NCI-H2196 (cell line): ENCODE measurements at regions not wholly inside any gene's neighbourhood (a gene's known extent, or its start where the extent isn't known, plus 50 kb on each side); places are given as distances from the start of the nearest gene placed in this dataset.
"Not testable (repeated sequence)": the region's sequence is repeated elsewhere in the genome, so short reads cannot be mapped to it uniquely, and the experiment has no call there.

Experiments used
- DNase-seq: peaks from one replicate; lab custom pipeline; 2025; ENCODE audit not compliant: unreplicated experiment; lab: John Stamatoyannopoulos, UW

GRCh38 chr1:166384948-166385347, 218.1 kb upstream of the FAM78B start:
- no peak for DNase-seq

GRCh38 chr1:166390366-166391033, 223.7 kb upstream of the FAM78B start:
- no peak for DNase-seq

- no peak for DNase-seq
These were observed 224.7 kb upstream of the FAM78B start for GRCh38 chr1:166391279-166392066.

- no peak for DNase-seq
These were observed 228.9 kb upstream of the FAM78B start for GRCh38 chr1:166395729-166396128.

- not testable (repeated sequence) for DNase-seq
These were observed 242.7 kb upstream of the FAM78B start for GRCh38 chr1:166409253-166410082.

- DNase-seq = no peak
These were observed 243.2 kb upstream of the FAM78B start for GRCh38 chr1:166410083-166410385.

GRCh38 chr1:166416831-166417230, 250.0 kb upstream of the FAM78B start:
- DNase-seq = not testable (repeated sequence)

GRCh38 chr1:166418344-166418933, 251.6 kb upstream of the FAM78B start:
- no peak for DNase-seq

- DNase-seq = not testable (repeated sequence)
These were observed 255.8 kb upstream of the FAM78B start for GRCh38 chr1:166422586-166422985.

GRCh38 chr1:166432655-166433054, 265.9 kb upstream of the FAM78B start:
- DNase-seq = no peak

- not testable (repeated sequence) for DNase-seq
These were observed 266.9 kb upstream of the FAM78B start for GRCh38 chr1:166433404-166434304.

- DNase-seq = no peak
These were observed 290.9 kb upstream of the FAM78B start for GRCh38 chr1:166457700-166458099.

- no peak for DNase-seq
These were observed 297.5 kb upstream of the FAM78B start for GRCh38 chr1:166464333-166464732.

- DNase-seq = no peak
These were observed 303.2 kb upstream of the FAM78B start for GRCh38 chr1:166470014-166470413.

- DNase-seq = no peak
These were observed 303.6 kb upstream of the FAM78B start for GRCh38 chr1:166470441-166470840.

- DNase-seq = no peak
These were observed 304.6 kb upstream of the FAM78B start for GRCh38 chr1:166471359-166471758.

- DNase-seq = peak; percentile 59
These were observed 312.3 kb upstream of the FAM78B start for GRCh38 chr1:166479052-166479631.

GRCh38 chr1:166484471-166484870, 317.7 kb upstream of the FAM78B start:
- no peak for DNase-seq

- no peak for DNase-seq
These were observed 318.1 kb upstream of the FAM78B start for GRCh38 chr1:166484871-166485270.

- DNase-seq = no peak
These were observed 318.8 kb upstream of the FAM78B start for GRCh38 chr1:166485620-166486019.
